ENCODE measurements at regions not wholly inside any gene's neighbourhood (a gene's known extent, or its start where the extent isn't known, plus 50 kb on each side); places are given as distances from the start of the nearest gene placed in this dataset.

DNA sequence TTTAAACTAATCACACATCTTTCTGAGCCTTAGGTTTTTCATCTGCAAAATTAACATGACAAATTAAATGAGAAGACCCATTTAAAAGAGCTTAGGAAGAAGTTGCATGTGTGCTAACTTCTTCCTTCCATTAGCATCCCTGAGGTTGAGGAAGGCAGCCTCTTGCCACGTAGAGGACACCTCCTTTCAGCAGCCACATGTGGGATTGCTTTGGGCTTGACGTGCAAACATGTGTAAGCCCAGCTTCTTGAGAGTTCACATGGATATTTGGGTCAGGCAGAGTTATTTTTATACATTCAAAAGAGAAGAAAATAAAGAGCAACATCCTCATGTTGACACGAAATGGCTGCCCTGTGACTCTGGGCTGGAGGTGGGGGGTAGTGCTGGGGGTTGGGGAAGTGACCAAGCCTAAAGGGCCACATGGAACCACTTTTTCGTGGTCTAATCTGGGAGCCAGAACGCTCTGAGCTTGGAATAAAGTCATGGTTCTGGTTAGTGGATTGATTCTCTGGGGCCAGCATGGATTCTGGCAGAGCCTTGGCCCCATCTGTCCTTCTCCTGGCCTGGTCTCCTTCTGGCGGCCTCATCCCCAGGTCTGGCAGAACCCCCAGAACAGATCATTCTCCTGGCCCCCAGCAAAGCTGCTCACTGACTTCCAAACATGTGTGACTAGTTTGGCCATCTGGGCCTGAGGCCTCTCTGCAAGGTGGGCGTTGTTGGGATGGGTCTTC lies 137.1 kb upstream of the USP24 start:
- TF ChIP-seq HDAC6 (IDR thresholded peaks at IDR 0.05; ENCODE audit: unreplicated experiment) (no peak), BCL11A (IDR thresholded peaks at IDR 0.05; ENCODE audit: low read depth, low read length) (no peak)
- TF ChIP-seq, protein P1, sequence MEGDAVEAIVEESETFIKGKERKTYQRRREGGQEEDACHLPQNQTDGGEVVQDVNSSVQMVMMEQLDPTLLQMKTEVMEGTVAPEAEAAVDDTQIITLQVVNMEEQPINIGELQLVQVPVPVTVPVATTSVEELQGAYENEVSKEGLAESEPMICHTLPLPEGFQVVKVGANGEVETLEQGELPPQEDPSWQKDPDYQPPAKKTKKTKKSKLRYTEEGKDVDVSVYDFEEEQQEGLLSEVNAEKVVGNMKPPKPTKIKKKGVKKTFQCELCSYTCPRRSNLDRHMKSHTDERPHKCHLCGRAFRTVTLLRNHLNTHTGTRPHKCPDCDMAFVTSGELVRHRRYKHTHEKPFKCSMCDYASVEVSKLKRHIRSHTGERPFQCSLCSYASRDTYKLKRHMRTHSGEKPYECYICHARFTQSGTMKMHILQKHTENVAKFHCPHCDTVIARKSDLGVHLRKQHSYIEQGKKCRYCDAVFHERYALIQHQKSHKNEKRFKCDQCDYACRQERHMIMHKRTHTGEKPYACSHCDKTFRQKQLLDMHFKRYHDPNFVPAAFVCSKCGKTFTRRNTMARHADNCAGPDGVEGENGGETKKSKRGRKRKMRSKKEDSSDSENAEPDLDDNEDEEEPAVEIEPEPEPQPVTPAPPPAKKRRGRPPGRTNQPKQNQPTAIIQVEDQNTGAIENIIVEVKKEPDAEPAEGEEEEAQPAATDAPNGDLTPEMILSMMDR (IDR thresholded peaks at IDR 0.05 in 2 of 3, conservative IDR thresholded peaks at IDR 0.05 in 1 of 3; ENCODE audit: control insufficient read depth in 2 of 3, extremely low read depth in 1 of 3, insufficient read depth in 1 of 3, low read depth in 3 of 3, low read length in 3 of 3), result no peak
